GM18867 (cell line): ENCODE measurements at regions not wholly inside any gene's neighbourhood (a gene's known extent, or its start where the extent isn't known, plus 50 kb on each side); places are given as distances from the start of the nearest gene placed in this dataset.
A peak's percentile ranks its signal among the peaks of the same experiment; 100 is the strongest.

ENCODE experiments used
- ATAC-seq: cut with Tn5 transposase; IDR thresholded peaks from one replicate; pipeline ENCODE4 v1.9.1; 2021; ENCODE audit warnings: mild to moderate bottlenecking, moderate library complexity; ENCODE audit not compliant: unreplicated experiment

GRCh38 chr5:96584712-96585111 lies 77.5 kb upstream of the CAST start:
- no peak for ATAC-seq

- no peak for ATAC-seq
Measured at GRCh38 chr5:96588539-96588938, 73.6 kb upstream of the CAST start.

GRCh38 chr5:96590796-96591195 lies 71.4 kb upstream of the CAST start:
- ATAC-seq, result no peak

- no peak for ATAC-seq
Measured at GRCh38 chr5:96595300-96596090, 66.7 kb upstream of the CAST start.

- no peak for ATAC-seq
Measured at GRCh38 chr5:96597438-96598020, 64.6 kb upstream of the CAST start.

- ATAC-seq, result no peak
Measured at GRCh38 chr5:96601200-96601599, 61.0 kb upstream of the CAST start.

- ATAC-seq, result peak; percentile 81
Measured at GRCh38 chr5:96601715-96602244, 60.4 kb upstream of the CAST start.

- no peak for ATAC-seq
Measured at GRCh38 chr5:96602776-96603175, 59.4 kb upstream of the CAST start.

GRCh38 chr5:96605144-96605837 lies 56.9 kb upstream of the CAST start:
- no peak for ATAC-seq

- ATAC-seq, result no peak
Measured at GRCh38 chr5:96609369-96609768, 52.8 kb upstream of the CAST start.

GRCh38 chr5:96610747-96611146 lies 51.4 kb upstream of the CAST start:
- no peak for ATAC-seq

GRCh38 chr5:96611946-96612345 lies 50.2 kb upstream of the CAST start:
- ATAC-seq, result no peak
